ENCODE measurements at regions not wholly inside any gene's neighbourhood (a gene's known extent, or its start where the extent isn't known, plus 50 kb on each side); places are given as distances from the start of the nearest gene placed in this dataset.

GRCh38 chr13:65387743-65388347 lies 1842.3 kb downstream of the PCDH9 start:
- Histone ChIP-seq H3K9ac (ENCODE audit: low read depth, low read length) (no peak overlapping the region), H3K56ac (ENCODE audit: extremely low read depth, insufficient read depth, low read length) (no peak overlapping the region), H3K18ac (ENCODE audit: low read depth, low read length) (no peak overlapping the region), H2AK9ac (replicated peaks; ENCODE audit: low read depth, low read length, poor library complexity) (no peak overlapping the region), H3K4me3 (ENCODE audit: insufficient read depth, low read depth, low read length) (no peak overlapping the region), H4K5ac (ENCODE audit: low read depth, low read length) (no peak overlapping the region), H3K9me1 (ENCODE audit: insufficient read depth, low read length) (no peaks in the 10 kb centered on the region), H3K27me3 (ENCODE audit: control insufficient read depth, insufficient read depth, low read length) (no peaks in the 10 kb centered on the region), H3K23ac (ENCODE audit: low read depth, low read length) (no peak overlapping the region), H3K4me2 (ENCODE audit: low read depth, low read length) (no peak overlapping the region), H4K8ac (ENCODE audit: low read depth in 2 of 2, low read length in 2 of 2) (no peak overlapping the region), H2BK120ac (ENCODE audit: low read depth, low read length) (no peak overlapping the region), H3K9me3 (ENCODE audit: control insufficient read depth, insufficient read depth, low read length) (peaks cover 3% of the 10 kb centered on the region; the same call in 1 of the 2 replicates), H2BK5ac (ENCODE audit: low read depth, low read length, poor library complexity, severe bottlenecking) (no peak overlapping the region), H3K4ac (ENCODE audit: low read depth, low read length) (no peak overlapping the region), H2AK5ac (ENCODE audit: low read depth, low read length) (no peak overlapping the region), H4K20me1 (ENCODE audit: insufficient read depth, low read length) (no peaks in the 10 kb centered on the region), H3K4me1 (ENCODE audit: control insufficient read depth, insufficient read depth, low read length) (no peaks in the 10 kb centered on the region), H4K91ac (ENCODE audit: insufficient read depth, low read depth, low read length) (no peak overlapping the region), H3K79me1 (ENCODE audit: low read depth in 1 of 2, low read length in 2 of 2) (no peaks in the 10 kb centered on the region), H2BK15ac (ENCODE audit: low read depth, low read length) (no peak overlapping the region), H3K14ac (replicated peaks; ENCODE audit: low read depth, low read length) (no peak overlapping the region), H3K36me3 (ENCODE audit: control insufficient read depth, insufficient read depth, low read length) (no peaks in the 10 kb centered on the region), H3K27ac (ENCODE audit: insufficient read depth, low read length) (no peak overlapping the region), H2AFZ (replicated peaks; ENCODE audit: low read length, poor library complexity) (no peak overlapping the region), H2BK20ac (ENCODE audit: low read depth, low read length) (no peak overlapping the region)
- no TSS peak for BruUV-seq (replicated peaks)
- 71% methylated on average over 4 of the region's 6 CpGs; no CpG with 5 or more reads in 1 of the 2 experiments for WGBS, 2 experiments (ENCODE audit: extremely low coverage in 2 of 2, insufficient read length in 1 of 2)
- TF ChIP-seq NFE2L2 (IDR thresholded peaks at IDR 0.05; ENCODE audit: low read depth, low read length) (no peak), SMC3 (IDR thresholded peaks at IDR 0.05; ENCODE audit: low read depth, low read length) (no peak), CEBPB (IDR thresholded peaks at IDR 0.05; ENCODE audit: low read depth, low read length) (no peak), POLR2A (IDR thresholded peaks at IDR 0.05; ENCODE audit: low read depth, low read length) (no peak), CHD1 (IDR thresholded peaks at IDR 0.05; ENCODE audit: low read depth, low read length) (no peak), MAFK (IDR thresholded peaks at IDR 0.05; ENCODE audit: low read depth, low read length) (no peak), MAZ (IDR thresholded peaks at IDR 0.05; ENCODE audit: borderline replicate concordance, low read depth, low read length) (no peak), BHLHE40 (IDR thresholded peaks at IDR 0.05; ENCODE audit: low read depth, low read length) (no peak)
- TF ChIP-seq, protein P1, sequence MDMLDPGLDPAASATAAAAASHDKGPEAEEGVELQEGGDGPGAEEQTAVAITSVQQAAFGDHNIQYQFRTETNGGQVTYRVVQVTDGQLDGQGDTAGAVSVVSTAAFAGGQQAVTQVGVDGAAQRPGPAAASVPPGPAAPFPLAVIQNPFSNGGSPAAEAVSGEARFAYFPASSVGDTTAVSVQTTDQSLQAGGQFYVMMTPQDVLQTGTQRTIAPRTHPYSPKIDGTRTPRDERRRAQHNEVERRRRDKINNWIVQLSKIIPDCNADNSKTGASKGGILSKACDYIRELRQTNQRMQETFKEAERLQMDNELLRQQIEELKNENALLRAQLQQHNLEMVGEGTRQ (IDR thresholded peaks at IDR 0.05; ENCODE audit: low read depth, low read length): no peak
- CTCF ChIA-PET: no interaction called here
- ATAC-seq (ENCODE audit: low read depth): no peak
- no peak for DNase-seq
- intact Hi-C loops (cut with micrococcal nuclease) (no loop called here), dilution Hi-C loops (cut with HindIII; ENCODE audit: low sequenced_read_pairs, unreplicated experiment) (no loop called here), in situ Hi-C loops (cut with MboI; ENCODE audit: low sequenced_read_pairs) (no loop called here)
- POLR2A ChIA-PET (ENCODE audit: unreplicated experiment): no interaction called here
